ENCODE measurements at regions not wholly inside any gene's neighbourhood (a gene's known extent, or its start where the extent isn't known, plus 50 kb on each side); places are given as distances from the start of the nearest gene placed in this dataset.

GRCh38 chr5:103894882-103895281 lies 332.3 kb upstream of the NUDT12 start:
- no peaks in the 10 kb centered on the region for H3K36me3 ChIP-seq (ENCODE audit: control insufficient read depth, insufficient read depth, low read length)
- H2AK5ac ChIP-seq (ENCODE audit: low read depth, low read length): no peak overlapping the region
- DNase-seq: no peak
- POLR2A ChIA-PET (ENCODE audit: unreplicated experiment): no interaction called here
- no peak overlapping the region for H2BK120ac ChIP-seq (ENCODE audit: low read depth, low read length)
- no peak overlapping the region for H4K5ac ChIP-seq (ENCODE audit: low read depth, low read length)
- no peak overlapping the region for H3K56ac ChIP-seq (ENCODE audit: extremely low read depth, insufficient read depth, low read length)
- H3K4me2 ChIP-seq (ENCODE audit: low read depth, low read length): no peak overlapping the region
- no peaks in the 10 kb centered on the region for H3K4me1 ChIP-seq (ENCODE audit: control insufficient read depth, insufficient read depth, low read length)
- no peak overlapping the region for H2BK15ac ChIP-seq (ENCODE audit: low read depth, low read length)
- no peak overlapping the region for H2AK9ac ChIP-seq (replicated peaks; ENCODE audit: low read depth, low read length, poor library complexity)
- H3K9ac ChIP-seq (ENCODE audit: low read depth, low read length): no peak overlapping the region
- H3K4ac ChIP-seq (ENCODE audit: low read depth, low read length): no peak overlapping the region
- no peaks in the 10 kb centered on the region for H3K9me3 ChIP-seq (ENCODE audit: control insufficient read depth, insufficient read depth, low read length)
- H3K23ac ChIP-seq (ENCODE audit: low read depth, low read length): no peak overlapping the region
- H2AFZ ChIP-seq (replicated peaks; ENCODE audit: low read length, poor library complexity): no peak overlapping the region
- no peak overlapping the region for H3K18ac ChIP-seq (ENCODE audit: low read depth, low read length)
- in situ Hi-C loops (cut with MboI; ENCODE audit: low sequenced_read_pairs) (no loop called here), dilution Hi-C loops (cut with HindIII; ENCODE audit: low sequenced_read_pairs, unreplicated experiment) (no loop called here), intact Hi-C loops (cut with micrococcal nuclease) (no loop called here)
- no peak overlapping the region for H3K27ac ChIP-seq (ENCODE audit: insufficient read depth, low read length)
- no peak overlapping the region for H3K14ac ChIP-seq (replicated peaks; ENCODE audit: low read depth, low read length)
- H3K79me1 ChIP-seq (ENCODE audit: low read depth in 1 of 2, low read length in 2 of 2): no peaks in the 10 kb centered on the region
- no peak for ATAC-seq (ENCODE audit: low read depth)
- no peak overlapping the region for H4K8ac ChIP-seq (ENCODE audit: low read depth in 2 of 2, low read length in 2 of 2)
- TF ChIP-seq, protein P1, sequence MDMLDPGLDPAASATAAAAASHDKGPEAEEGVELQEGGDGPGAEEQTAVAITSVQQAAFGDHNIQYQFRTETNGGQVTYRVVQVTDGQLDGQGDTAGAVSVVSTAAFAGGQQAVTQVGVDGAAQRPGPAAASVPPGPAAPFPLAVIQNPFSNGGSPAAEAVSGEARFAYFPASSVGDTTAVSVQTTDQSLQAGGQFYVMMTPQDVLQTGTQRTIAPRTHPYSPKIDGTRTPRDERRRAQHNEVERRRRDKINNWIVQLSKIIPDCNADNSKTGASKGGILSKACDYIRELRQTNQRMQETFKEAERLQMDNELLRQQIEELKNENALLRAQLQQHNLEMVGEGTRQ (IDR thresholded peaks at IDR 0.05; ENCODE audit: low read depth, low read length): no peak
- TF ChIP-seq CEBPB (IDR thresholded peaks at IDR 0.05; ENCODE audit: low read depth, low read length): no peak
- TF ChIP-seq MAFK (IDR thresholded peaks at IDR 0.05; ENCODE audit: low read depth, low read length): no peak
- no peak for TF ChIP-seq ELK1 (IDR thresholded peaks at IDR 0.05; ENCODE audit: borderline replicate concordance, low read depth, low read length)
- TF ChIP-seq MXI1 (IDR thresholded peaks at IDR 0.05; ENCODE audit: borderline replicate concordance, low read depth, low read length): no peak
- TF ChIP-seq NFE2L2 (IDR thresholded peaks at IDR 0.05; ENCODE audit: low read depth, low read length): no peak
- TF ChIP-seq RFX5 (IDR thresholded peaks at IDR 0.05; ENCODE audit: low read depth, low read length): no peak
- no peak for TF ChIP-seq CHD1 (IDR thresholded peaks at IDR 0.05; ENCODE audit: low read depth, low read length)
- no peak for TF ChIP-seq POLR2A (IDR thresholded peaks at IDR 0.05; ENCODE audit: low read depth, low read length)
- no peak overlapping the region for H2BK5ac ChIP-seq (ENCODE audit: low read depth, low read length, poor library complexity, severe bottlenecking)
- CTCF ChIA-PET: no interaction called here
- no TSS peak for BruUV-seq (replicated peaks)
- no peak overlapping the region for H3K4me3 ChIP-seq (ENCODE audit: insufficient read depth, low read depth, low read length)
- no peaks in the 10 kb centered on the region for H3K27me3 ChIP-seq (ENCODE audit: control insufficient read depth, insufficient read depth, low read length)
- no peak overlapping the region for H2BK20ac ChIP-seq (ENCODE audit: low read depth, low read length)
- H4K91ac ChIP-seq (ENCODE audit: insufficient read depth, low read depth, low read length): no peak overlapping the region
- H3K9me1 ChIP-seq (ENCODE audit: insufficient read depth, low read length): no peaks in the 10 kb centered on the region
- no peaks in the 10 kb centered on the region for H4K20me1 ChIP-seq (ENCODE audit: insufficient read depth, low read length)

Data from IMR-90 (cell line).